ENCODE measurements at regions not wholly inside any gene's neighbourhood (a gene's known extent, or its start where the extent isn't known, plus 50 kb on each side); places are given as distances from the start of the nearest gene placed in this dataset.

GRCh38 chr16:35319536-35320192, 1860.3 kb downstream of the TP53TG3F start:
- no peak for TF ChIP-seq CTCF (IDR thresholded peaks at IDR 0.05; ENCODE audit: insufficient read depth, low read depth, low read length)
- TF ChIP-seq EZH2 (IDR thresholded peaks at IDR 0.05; ENCODE audit: insufficient read depth, low read length) = no peak

All from astrocyte (in vitro differentiated cells and primary cell).